OCI-LY3 (cell line): ENCODE measurements at regions not wholly inside any gene's neighbourhood (a gene's known extent, or its start where the extent isn't known, plus 50 kb on each side); places are given as distances from the start of the nearest gene placed in this dataset.

ENCODE experiments used
- H2AFZ ChIP-seq: fragments of 200-600, 300-600 bp; shearing (Covaris generic); 2 replicates; pipeline ENCODE4 v1.6.0; 2014; ENCODE audit warnings: antibody characterized with exemption, low read depth, low read length
- H3K27ac ChIP-seq: fragments of 200-600, 300-600 bp; sonication (generic); 2 replicates; pipeline ENCODE4 v1.5.1; 2014; ENCODE audit warnings: mild to moderate bottlenecking, low read length, moderate library complexity, mixed read lengths
- H3K27me3 ChIP-seq: fragments of 200-600, 300-600 bp; sonication (generic); 2 replicates; pipeline ENCODE4 v1.6.1; 2014; ENCODE audit warnings: low read depth, low read length, mixed read lengths
- H3K36me3 ChIP-seq: fragments of 200-600, 300-600 bp; sonication (generic); replicated peaks from 2 replicates; pipeline ENCODE3; 2014; ENCODE audit warnings: low read depth, low read length, mixed read lengths
- H3K4me1 ChIP-seq: fragments of 300-600, 200-600 bp; sonication (generic); 2 replicates; pipeline ENCODE4 v1.6.1; 2014; ENCODE audit warnings: low read length, mixed read lengths
- H3K4me2 ChIP-seq: fragments of 200-600, 300-600 bp; sonication (generic); 2 replicates; pipeline ENCODE4 v1.6.1; 2014; ENCODE audit warnings: low read length, mixed read lengths
- H3K4me3 ChIP-seq: fragments of 300-600, 200-600 bp; sonication (generic); 2 replicates; pipeline ENCODE4 v1.5.1; 2014; ENCODE audit warnings: antibody characterized with exemption, mild to moderate bottlenecking, low read length, moderate library complexity
- H3K79me2 ChIP-seq: fragments of 300-600, 200-600 bp; shearing (Covaris generic); 2 replicates; pipeline ENCODE4 v1.6.1; 2014; ENCODE audit warnings: mild to moderate bottlenecking, low read length, mixed read lengths
- H3K9ac ChIP-seq: fragments of 300-600, 200-600 bp; shearing (Covaris generic); 2 replicates; pipeline ENCODE4 v1.6.0; 2014; ENCODE audit warnings: mild to moderate bottlenecking, low read length, moderate library complexity
- H3K9me3 ChIP-seq: fragments of 200-600, 300-600 bp; shearing (Covaris generic); 2 replicates; pipeline ENCODE4 v1.6.1; 2014; ENCODE audit warnings: low read length, mixed read lengths; ENCODE audit not compliant: insufficient read depth
- H4K20me1 ChIP-seq: fragments of 200-600, 300-600 bp; sonication (generic); 2 replicates; pipeline ENCODE4 v1.6.1; 2016; ENCODE audit warnings: low read length, mixed read lengths; ENCODE audit not compliant: insufficient read depth
- CTCF ChIP-seq: fragments of 200-600, 300-600 bp; sonication (generic); IDR thresholded peaks from 2 replicates; pipeline ENCODE4 v1.5.1; 2014; ENCODE audit warnings: antibody characterized with exemption, low read length, low read depth
- EZH2phosphoT487 ChIP-seq: fragments of 200-600 bp; shearing (Covaris generic); IDR thresholded peaks from 2 replicates; pipeline ENCODE4 v1.6.1; 2018; ENCODE audit warnings: antibody characterized with exemption, mixed run types, low read depth

GRCh38 chr1:82562448-82562847, 761.7 kb downstream of the ADGRL2 start:
- H2AFZ ChIP-seq = no peak overlapping the region
- no peaks in the 10 kb centered on the region for H3K79me2 ChIP-seq
- H3K27ac ChIP-seq = no peak overlapping the region
- no peaks in the 10 kb centered on the region for H3K9me3 ChIP-seq
- H3K4me3 ChIP-seq = no peak overlapping the region
- peaks cover 16% of the 10 kb centered on the region for H3K4me1 ChIP-seq
- no peaks in the 10 kb centered on the region for H3K36me3 ChIP-seq
- H3K27me3 ChIP-seq = no peaks in the 10 kb centered on the region
- H3K9ac ChIP-seq = no peak overlapping the region
- TF ChIP-seq CTCF = no peak
- no peaks in the 10 kb centered on the region for H4K20me1 ChIP-seq
- no peak overlapping the region for H3K4me2 ChIP-seq

- Histone ChIP-seq H3K4me1 (peaks cover 16% of the 10 kb centered on the region), H4K20me1 (no peaks in the 10 kb centered on the region), H3K4me3 (no peak overlapping the region), H3K27ac (no peak overlapping the region), H3K9ac (no peak overlapping the region), H2AFZ (no peak overlapping the region), H3K27me3 (no peaks in the 10 kb centered on the region), H3K9me3 (no peaks in the 10 kb centered on the region), H3K79me2 (no peaks in the 10 kb centered on the region), H3K4me2 (no peak overlapping the region), H3K36me3 (no peaks in the 10 kb centered on the region)
- no peak for TF ChIP-seq EZH2phosphoT487
- TF ChIP-seq CTCF = no peak
Observed at GRCh38 chr1:82560566-82560965, 759.8 kb downstream of the ADGRL2 start.

- Histone ChIP-seq H3K9ac (no peak overlapping the region), H3K27ac (no peak overlapping the region), H3K4me2 (no peak overlapping the region), H3K4me3 (no peak overlapping the region), H2AFZ (no peak overlapping the region), H3K36me3 (no peaks in the 10 kb centered on the region), H3K4me1 (no peaks in the 10 kb centered on the region), H3K27me3 (no peaks in the 10 kb centered on the region), H3K79me2 (no peaks in the 10 kb centered on the region), H3K9me3 (no peaks in the 10 kb centered on the region), H4K20me1 (no peaks in the 10 kb centered on the region)
- TF ChIP-seq EZH2phosphoT487 = no peak
- no peak for TF ChIP-seq CTCF
Observed at GRCh38 chr1:82555501-82555900, 754.8 kb downstream of the ADGRL2 start.

- H3K27me3 ChIP-seq = no peaks in the 10 kb centered on the region
- no peaks in the 10 kb centered on the region for H4K20me1 ChIP-seq
- H3K4me3 ChIP-seq = no peak overlapping the region
- H3K79me2 ChIP-seq = no peaks in the 10 kb centered on the region
- H3K36me3 ChIP-seq = no peaks in the 10 kb centered on the region
- H3K4me1 ChIP-seq = no peaks in the 10 kb centered on the region
- H3K27ac ChIP-seq = no peak overlapping the region
- H3K9ac ChIP-seq = no peak overlapping the region
- H2AFZ ChIP-seq = no peak overlapping the region
- H3K9me3 ChIP-seq = no peaks in the 10 kb centered on the region
- H3K4me2 ChIP-seq = no peak overlapping the region
- TF ChIP-seq EZH2phosphoT487 (no peak), CTCF (no peak)
Observed at GRCh38 chr1:82549841-82550240, 749.1 kb downstream of the ADGRL2 start.
